Psoas muscle (tissue), 7 donors: ENCODE measurements at regions not wholly inside any gene's neighbourhood (a gene's known extent, or its start where the extent isn't known, plus 50 kb on each side); places are given as distances from the start of the nearest gene placed in this dataset.

Source experiments
- ATAC-seq, 4 donors: fragments of 200-7000 bp; cut with Tn5 transposase; one replicate each; pipeline ENCODE4 v1.9.1; 2020; ENCODE audit warnings: moderate library complexity in 3 of 4, mild to moderate bottlenecking in 2 of 4
- DNase-seq, 2 donors: peaks; one replicate each; pipeline ENCODE4 v3.0.0-alpha.2; 2020
- H3K27ac ChIP-seq: fragments of 200-600 bp; one replicate; pipeline ENCODE4 v1.8.0; 2022
- H3K27me3 ChIP-seq, 3 donors: fragments of 200-600 bp in 1 of 3; one replicate each; pipeline versions ENCODE4 v1.6.1 to v1.8.0; 2013 to 2022; ENCODE audit warnings: low read length in 2 of 3, mild to moderate bottlenecking in 2 of 3, moderate library complexity in 1 of 3; ENCODE audit not compliant: insufficient read depth in 3 of 3
- H3K36me3 ChIP-seq, 2 donors: fragments of 200-600 bp in 1 of 2; one replicate each; pipeline versions ENCODE4 v1.6.1 to v1.8.0; 2013 to 2022; ENCODE audit warnings: low read depth in 1 of 2, mild to moderate bottlenecking in 1 of 2, moderate library complexity in 1 of 2; ENCODE audit not compliant: insufficient read depth in 1 of 2
- H3K4me1 ChIP-seq: fragments of 200-600 bp; one replicate; pipeline ENCODE4 v1.8.0; 2022
- H3K4me3 ChIP-seq: fragments of 200-600 bp; one replicate; pipeline ENCODE4 v1.8.0; 2022; ENCODE audit warnings: mild to moderate bottlenecking
- H3K9me3 ChIP-seq: fragments of 200-600 bp; one replicate; pipeline ENCODE4 v1.8.0; 2022
- WGBS, 3 donors: extraction: QIAGEN DNeasy Blood & Tissue Kit; methylation state at CpG; one replicate each; pipeline versions ENCODE4 v1.1.6 to v1.1.7; 2013; 5-methylcytosine and 5-hydroxymethylcytosine counted together
- intact Hi-C, 2 donors: fragments of 100-400 bp; cut with DNase I; formaldehyde crosslinking; loops; one replicate each; pipeline versions ENCODE4 v1.11.0 to v1.14.2; 2022
- TF ChIP-seq, protein P1 (sequence below): fragments of 200-600 bp; IDR thresholded peaks from one replicate; pipeline ENCODE4 v1.8.0; 2022; ENCODE audit warnings: antibody characterized with exemption
- donor health status: healthy with polysubstance abuse.
- donor health status: DM: no; HTN: no; CAD: no; lungs with moderate emphysema.
- donor health status: Bipolar disorder and iron deficiency.
- donor health status: healthy.
- donor health status: DM: yes; HTN: yes; CAD: no.
- donor health status: DM: no; HTN: no; CAD: no.
- donor health status: DM: yes; HTN: yes; CAD: no.

DNA sequence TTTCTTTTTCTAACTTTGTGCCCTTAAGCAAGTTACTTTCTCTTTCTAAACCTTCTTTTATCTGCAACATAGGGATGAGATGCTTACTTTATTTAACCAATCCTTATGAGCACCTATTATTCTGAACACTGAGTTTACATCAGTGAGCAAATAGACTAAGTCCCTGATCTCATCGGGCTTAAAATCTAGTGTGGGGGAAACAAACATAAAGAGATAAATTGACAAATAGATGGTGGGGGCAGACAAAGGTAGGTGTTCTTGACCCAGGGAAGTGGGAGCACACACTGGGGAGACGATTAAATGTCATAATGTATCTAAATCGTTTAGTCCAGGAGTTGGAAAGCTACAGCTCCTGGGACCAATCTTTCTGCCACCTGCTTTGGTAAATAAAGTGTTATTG is 129.6 kb downstream of the TFAP2C start:
- DNase-seq = no peak
- no peak for ATAC-seq
- Histone ChIP-seq H3K4me3 (no peak overlapping the region), H3K27me3 (peaks cover 0 to 2% (median 0%) of the 10 kb centered on the region in 3 donors), H3K36me3 (no peaks in the 10 kb centered on the region), H3K27ac (no peak overlapping the region), H3K9me3 (no peaks in the 10 kb centered on the region), H3K4me1 (no peaks in the 10 kb centered on the region)
- TF ChIP-seq, protein P1, sequence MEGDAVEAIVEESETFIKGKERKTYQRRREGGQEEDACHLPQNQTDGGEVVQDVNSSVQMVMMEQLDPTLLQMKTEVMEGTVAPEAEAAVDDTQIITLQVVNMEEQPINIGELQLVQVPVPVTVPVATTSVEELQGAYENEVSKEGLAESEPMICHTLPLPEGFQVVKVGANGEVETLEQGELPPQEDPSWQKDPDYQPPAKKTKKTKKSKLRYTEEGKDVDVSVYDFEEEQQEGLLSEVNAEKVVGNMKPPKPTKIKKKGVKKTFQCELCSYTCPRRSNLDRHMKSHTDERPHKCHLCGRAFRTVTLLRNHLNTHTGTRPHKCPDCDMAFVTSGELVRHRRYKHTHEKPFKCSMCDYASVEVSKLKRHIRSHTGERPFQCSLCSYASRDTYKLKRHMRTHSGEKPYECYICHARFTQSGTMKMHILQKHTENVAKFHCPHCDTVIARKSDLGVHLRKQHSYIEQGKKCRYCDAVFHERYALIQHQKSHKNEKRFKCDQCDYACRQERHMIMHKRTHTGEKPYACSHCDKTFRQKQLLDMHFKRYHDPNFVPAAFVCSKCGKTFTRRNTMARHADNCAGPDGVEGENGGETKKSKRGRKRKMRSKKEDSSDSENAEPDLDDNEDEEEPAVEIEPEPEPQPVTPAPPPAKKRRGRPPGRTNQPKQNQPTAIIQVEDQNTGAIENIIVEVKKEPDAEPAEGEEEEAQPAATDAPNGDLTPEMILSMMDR = no peak
- intact Hi-C loops = no loop called here
- 77 to 88% (median 79%) methylated on average over 3 of the region's 3 CpGs for WGBS, 3 donors

DNA sequence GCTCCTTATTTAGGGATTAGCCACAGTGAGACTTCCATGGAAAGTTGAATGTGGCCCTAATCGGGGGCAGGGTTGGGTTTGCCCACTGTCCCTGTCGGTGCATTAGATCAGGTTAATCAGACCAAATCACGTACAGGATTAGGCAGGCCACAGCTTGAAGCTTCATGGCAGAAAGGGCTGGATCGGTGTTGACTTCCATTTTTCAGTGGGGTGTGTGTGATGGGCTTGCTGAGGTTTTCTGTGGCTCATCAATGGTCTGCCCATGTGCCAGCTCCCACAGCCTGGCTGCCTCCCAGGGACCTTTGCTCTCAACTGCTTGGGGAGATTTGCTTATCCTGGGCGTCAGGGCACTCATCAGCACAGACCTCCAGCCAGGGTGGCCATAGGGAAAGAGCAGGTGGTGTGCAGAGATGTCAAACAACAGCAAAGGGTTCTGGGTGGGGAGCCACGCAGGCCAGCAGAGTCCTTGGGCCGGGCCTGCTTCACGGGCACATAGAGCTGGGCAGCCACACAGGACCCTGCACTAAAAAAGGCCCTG is 130.7 kb downstream of the TFAP2C start:
- no peak for DNase-seq
- TF ChIP-seq, protein P1 = no peak
- Histone ChIP-seq H3K4me1 (no peaks in the 10 kb centered on the region), H3K27me3 (no peaks in the 10 kb centered on the region), H3K4me3 (no peak overlapping the region), H3K27ac (no peak overlapping the region), H3K36me3 (no peaks in the 10 kb centered on the region), H3K9me3 (no peaks in the 10 kb centered on the region)
- intact Hi-C loops = no loop called here
- 79 to 88% (median 84%) methylated on average over 8 of the region's 8 CpGs for WGBS, 3 donors
- no peak for ATAC-seq

DNA sequence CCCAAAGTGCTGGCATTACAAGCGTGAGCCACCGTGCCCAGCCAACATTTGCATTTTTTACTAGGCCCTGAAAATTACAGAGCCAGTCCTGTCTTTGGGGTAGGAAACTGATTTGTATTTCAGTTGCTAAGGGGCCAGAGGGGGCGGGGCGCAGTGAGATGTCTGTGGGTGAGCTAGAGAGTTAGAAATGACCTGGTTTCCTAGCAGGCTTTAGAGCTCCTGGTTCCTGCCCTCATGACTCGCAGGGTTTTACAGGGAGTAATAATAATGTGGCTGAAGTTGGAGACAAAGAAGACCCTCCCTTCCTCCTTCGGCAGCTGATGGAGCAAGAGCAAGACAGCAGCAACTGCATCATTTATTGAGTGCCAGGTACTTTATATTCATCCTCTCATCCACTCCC is 131.5 kb downstream of the TFAP2C start:
- no peaks in the 10 kb centered on the region for H3K27me3 ChIP-seq
- WGBS, 3 donors = 76 to 79% (median 77%) methylated on average over 6 of the region's 6 CpGs

DNA sequence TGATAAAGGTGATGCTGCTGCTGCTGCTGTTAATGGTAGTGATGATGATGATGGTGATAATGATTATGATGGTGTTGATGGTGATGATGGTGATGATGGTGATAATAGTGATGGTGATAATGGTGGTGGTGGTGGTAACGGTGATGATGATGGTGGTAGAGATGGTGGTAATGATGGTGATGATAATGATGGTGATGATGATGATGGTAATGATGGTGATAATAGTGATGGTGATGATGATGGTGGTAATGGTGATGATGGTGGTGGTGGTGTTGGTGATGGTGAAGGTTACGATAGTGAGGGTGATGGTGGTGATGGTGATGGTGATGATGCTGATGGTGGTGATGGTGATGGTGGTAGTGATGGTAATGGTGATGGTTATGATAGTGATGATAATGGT is 132.3 kb downstream of the TFAP2C start:
- no peak for DNase-seq
- Histone ChIP-seq H3K9me3 (no peaks in the 10 kb centered on the region), H3K4me1 (no peaks in the 10 kb centered on the region), H3K27ac (no peak overlapping the region), H3K4me3 (no peak overlapping the region), H3K27me3 (no peaks in the 10 kb centered on the region), H3K36me3 (no peaks in the 10 kb centered on the region)
- intact Hi-C loops = no loop called here
- ATAC-seq = no peak
- TF ChIP-seq, protein P1 = no peak
- 90 to 92% (median 90%) methylated on average over 2 of the region's 2 CpGs for WGBS, 3 donors

More for the DNA sequence above, 131.5 kb downstream of the TFAP2C start:
- DNase-seq (no peak), ATAC-seq (no peak)
- TF ChIP-seq, protein P1 = no peak
- Histone ChIP-seq H3K4me3 (no peak overlapping the region), H3K4me1 (no peaks in the 10 kb centered on the region), H3K9me3 (no peaks in the 10 kb centered on the region), H3K27ac (no peak overlapping the region), H3K36me3 (no peaks in the 10 kb centered on the region)
- intact Hi-C loops = no loop called here

DNA sequence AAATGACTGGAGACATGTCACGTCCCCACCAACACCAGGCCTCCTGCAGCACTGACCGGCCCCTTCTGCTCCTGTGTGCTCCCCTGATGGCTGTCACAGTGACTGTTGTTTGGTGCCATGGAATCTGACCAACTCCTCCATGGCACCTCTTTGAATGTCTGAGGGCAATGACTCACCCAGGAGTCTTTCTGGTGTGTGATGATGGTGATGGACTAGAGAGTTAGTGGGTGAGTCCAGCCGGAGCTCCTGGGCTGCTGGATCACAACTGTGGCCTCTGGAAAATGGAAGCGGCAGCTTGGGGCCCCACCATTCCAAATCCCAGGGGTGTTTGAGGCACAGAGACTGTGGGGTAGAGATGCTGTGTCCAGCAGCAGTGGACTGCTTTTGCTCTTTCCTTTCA is 133.3 kb downstream of the TFAP2C start:
- 86 to 94% (median 93%) methylated on average over 4 of the region's 4 CpGs for WGBS, 3 donors
- DNase-seq = no peak
- Histone ChIP-seq H3K9me3 (no peaks in the 10 kb centered on the region), H3K36me3 (no peaks in the 10 kb centered on the region), H3K4me3 (no peak overlapping the region), H3K4me1 (no peaks in the 10 kb centered on the region), H3K27me3 (no peaks in the 10 kb centered on the region), H3K27ac (no peak overlapping the region)
- intact Hi-C loops = no loop called here
- no peak for ATAC-seq
- TF ChIP-seq, protein P1 = no peak
